ENCODE measurements at regions not wholly inside any gene's neighbourhood (a gene's known extent, or its start where the extent isn't known, plus 50 kb on each side); places are given as distances from the start of the nearest gene placed in this dataset.
"Not testable (repeated sequence)": the region's sequence is repeated elsewhere in the genome, so short reads cannot be mapped to it uniquely, and the experiment has no call there.

- H3K4me3 ChIP-seq (ENCODE audit: low read depth, low read length) = no peak overlapping the region
- TF ChIP-seq CTCF (IDR thresholded peaks at IDR 0.05; ENCODE audit: borderline replicate concordance, insufficient read depth, low read depth, low read length) = no peak
Observed at GRCh38 chr11:49499117-49499516, 290.7 kb upstream of the FOLH1 start.

GRCh38 chr11:49505231-49505630 is 296.8 kb upstream of the FOLH1 start:
- TF ChIP-seq CTCF (IDR thresholded peaks at IDR 0.05; ENCODE audit: borderline replicate concordance, insufficient read depth, low read depth, low read length) = no peak
- H3K4me3 ChIP-seq (ENCODE audit: low read depth, low read length) = no peak overlapping the region

- H3K4me3 ChIP-seq (ENCODE audit: low read depth, low read length) = not testable (repeated sequence)
- peak; percentile 56; the same call in 1 of the 2 replicates for TF ChIP-seq CTCF (IDR thresholded peaks at IDR 0.05; ENCODE audit: borderline replicate concordance, insufficient read depth, low read depth, low read length)
Observed at GRCh38 chr11:49526240-49526829, 317.9 kb upstream of the FOLH1 start.

GRCh38 chr11:49533204-49533603 is 324.8 kb upstream of the FOLH1 start:
- no peak for TF ChIP-seq CTCF (IDR thresholded peaks at IDR 0.05; ENCODE audit: borderline replicate concordance, insufficient read depth, low read depth, low read length)
- no peak overlapping the region for H3K4me3 ChIP-seq (ENCODE audit: low read depth, low read length)

- H3K4me3 ChIP-seq (ENCODE audit: low read depth, low read length) = not testable (repeated sequence)
Observed at GRCh38 chr11:49538927-49539326, 330.5 kb upstream of the FOLH1 start.

- H3K4me3 ChIP-seq (ENCODE audit: low read depth, low read length) = not testable (repeated sequence)
Observed at GRCh38 chr11:49558261-49558847, 350.0 kb upstream of the FOLH1 start.

- not testable (repeated sequence) for H3K4me3 ChIP-seq (ENCODE audit: low read depth, low read length)
Observed at GRCh38 chr11:49560593-49560992, 352.2 kb upstream of the FOLH1 start.

- H3K4me3 ChIP-seq (ENCODE audit: low read depth, low read length) = not testable (repeated sequence)
Observed at GRCh38 chr11:49561240-49561880, 353.0 kb upstream of the FOLH1 start.

- H3K4me3 ChIP-seq (ENCODE audit: low read depth, low read length) = not testable (repeated sequence)
Observed at GRCh38 chr11:49562262-49562661, 353.9 kb upstream of the FOLH1 start.

GRCh38 chr11:49579492-49579891 is 371.1 kb upstream of the FOLH1 start:
- H3K4me3 ChIP-seq (ENCODE audit: low read depth, low read length) = not testable (repeated sequence)

GRCh38 chr11:49585495-49585894 is 366.7 kb upstream of the OR4C13 start:
- not testable (repeated sequence) for H3K4me3 ChIP-seq (ENCODE audit: low read depth, low read length)

- H3K4me3 ChIP-seq (ENCODE audit: low read depth, low read length) = not testable (repeated sequence)
Observed at GRCh38 chr11:49608892-49609291, 343.3 kb upstream of the OR4C13 start.

- H3K4me3 ChIP-seq (ENCODE audit: low read depth, low read length) = not testable (repeated sequence)
Observed at GRCh38 chr11:49623872-49624271, 328.3 kb upstream of the OR4C13 start.

GRCh38 chr11:49670705-49671104 is 281.5 kb upstream of the OR4C13 start:
- H3K4me3 ChIP-seq (ENCODE audit: low read depth, low read length) = not testable (repeated sequence)

- not testable (repeated sequence) for H3K4me3 ChIP-seq (ENCODE audit: low read depth, low read length)
Observed at GRCh38 chr11:49702121-49702520, 250.1 kb upstream of the OR4C13 start.
